ENCODE measurements at regions not wholly inside any gene's neighbourhood (a gene's known extent, or its start where the extent isn't known, plus 50 kb on each side); places are given as distances from the start of the nearest gene placed in this dataset.

- TF ChIP-seq CTCF (IDR thresholded peaks at IDR 0.05; ENCODE audit: low read depth, low read length), result no peak
- DNase-seq (ENCODE audit: low read depth, low spot score), result no peak
- no peak overlapping the region for H3K4me3 ChIP-seq (ENCODE audit: low read depth, low read length)
- in situ Hi-C loops (cut with HindIII; ENCODE audit: low sequenced_read_pairs), result no loop called here
These were observed 246.7 kb upstream of the TPK1 start for GRCh38 chr7:145082366-145083161.

GRCh38 chr7:145065473-145065872 is 229.6 kb upstream of the TPK1 start:
- TF ChIP-seq CTCF (IDR thresholded peaks at IDR 0.05; ENCODE audit: low read depth, low read length), result no peak
- in situ Hi-C loops (cut with HindIII; ENCODE audit: low sequenced_read_pairs), result no loop called here
- no peak for DNase-seq (ENCODE audit: low read depth, low spot score)

DNA sequence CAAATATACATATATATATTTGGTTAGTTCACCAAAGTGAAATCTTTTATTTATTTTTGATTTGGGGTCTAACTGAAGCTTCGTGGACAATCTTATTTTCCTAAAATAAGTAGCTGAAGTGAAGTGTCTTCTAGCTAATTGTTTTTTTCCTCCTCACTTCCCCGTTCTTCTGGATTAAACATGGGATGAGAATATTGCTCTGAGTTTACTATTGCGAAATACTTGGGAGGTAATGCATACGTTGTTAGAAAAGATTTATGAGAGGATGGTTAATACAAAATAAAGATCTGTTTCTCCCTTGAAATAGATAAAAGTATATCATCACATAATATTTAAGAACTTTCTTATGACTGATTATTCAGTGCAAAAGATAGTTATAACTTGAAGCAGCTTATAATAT is 228.3 kb upstream of the TPK1 start:
- in situ Hi-C loops (cut with HindIII; ENCODE audit: low sequenced_read_pairs), result no loop called here
- no peak for DNase-seq (ENCODE audit: low read depth, low spot score)
- no peak overlapping the region for H3K4me3 ChIP-seq (ENCODE audit: low read depth, low read length)
- no peak for TF ChIP-seq CTCF (IDR thresholded peaks at IDR 0.05; ENCODE audit: low read depth, low read length)

More at GRCh38 chr7:145065473-145065872, 229.6 kb upstream of the TPK1 start:
- H3K4me3 ChIP-seq (ENCODE audit: low read depth, low read length), result no peak overlapping the region

- no peak for TF ChIP-seq CTCF (IDR thresholded peaks at IDR 0.05; ENCODE audit: low read depth, low read length)
- no peak for DNase-seq (ENCODE audit: low read depth, low spot score)
- no peak overlapping the region for H3K4me3 ChIP-seq (ENCODE audit: low read depth, low read length)
- in situ Hi-C loops (cut with HindIII; ENCODE audit: low sequenced_read_pairs), result no loop called here
These were observed 217.9 kb upstream of the TPK1 start for GRCh38 chr7:145053781-145054180.

- H3K4me3 ChIP-seq (ENCODE audit: low read depth, low read length), result no peak overlapping the region
- in situ Hi-C loops (cut with HindIII; ENCODE audit: low sequenced_read_pairs), result no loop called here
- no peak for TF ChIP-seq CTCF (IDR thresholded peaks at IDR 0.05; ENCODE audit: low read depth, low read length)
- DNase-seq (ENCODE audit: low read depth, low spot score), result no peak
These were observed 214.6 kb upstream of the TPK1 start for GRCh38 chr7:145050415-145050814.

- in situ Hi-C loops (cut with HindIII; ENCODE audit: low sequenced_read_pairs), result no loop called here
- DNase-seq (ENCODE audit: low read depth, low spot score), result peak; percentile 9
- peak; percentile 60 for TF ChIP-seq CTCF (IDR thresholded peaks at IDR 0.05; ENCODE audit: low read depth, low read length)
- H3K4me3 ChIP-seq (ENCODE audit: low read depth, low read length), result no peak overlapping the region
These were observed 201.0 kb upstream of the TPK1 start for GRCh38 chr7:145036604-145037405.
